Fibroblast of lung (primary cell): ENCODE measurements at regions not wholly inside any gene's neighbourhood (a gene's known extent, or its start where the extent isn't known, plus 50 kb on each side); places are given as distances from the start of the nearest gene placed in this dataset.

Experiments used
- CTCF ChIP-seq, 2 donors: IDR thresholded peaks in 1 of 2; conservative IDR thresholded peaks in 1 of 2; 1 replicate in 1 of 2; 2 replicates in 1 of 2; pipeline ENCODE4 v1.5.1; 2011 to 2012; ENCODE audit warnings: low read length in 2 of 2, control low read depth in 1 of 2, inconsistent platforms in 1 of 2, low read depth in 1 of 2, mild to moderate bottlenecking in 1 of 2
- EZH2 ChIP-seq: IDR thresholded peaks from 2 replicates; pipeline ENCODE4 v1.5.1; 2012; ENCODE audit warnings: low read length, control low read depth, mild to moderate bottlenecking; ENCODE audit errors: missing control alignments

- TF ChIP-seq CTCF (conservative IDR thresholded peaks at IDR 0.05 in 1 of 2, IDR thresholded peaks at IDR 0.05 in 1 of 2; ENCODE audit: low read depth in 1 of 2, low read length in 2 of 2) = no peak
- no peak for TF ChIP-seq EZH2
Measured at GRCh38 chrX:10929747-10930146, 181.4 kb upstream of the HCCS start.
